Right lobe of liver (tissue), 6 donors: ENCODE measurements at regions not wholly inside any gene's neighbourhood (a gene's known extent, or its start where the extent isn't known, plus 50 kb on each side); places are given as distances from the start of the nearest gene placed in this dataset.
"Not testable (repeated sequence)": the region's sequence is repeated elsewhere in the genome, so short reads cannot be mapped to it uniquely, and the experiment has no call there.

Experiments
- ATAC-seq, 4 donors: fragments of 200-7000 bp; cut with Tn5 transposase; one replicate each; pipeline ENCODE4 v1.9.1; 2020; ENCODE audit warnings: mild to moderate bottlenecking in 4 of 4, moderate library complexity in 4 of 4
- DNase-seq, 3 donors: peaks; one replicate each; pipeline ENCODE4 v3.0.0-alpha.2; 2020
- H3K27ac ChIP-seq, 3 donors: fragments of 200-600 bp; one replicate each; pipeline ENCODE4 v1.8.0; 2022
- H3K27me3 ChIP-seq, 2 donors: fragments of 200-600 bp; one replicate each; pipeline ENCODE4 v1.8.0; 2022
- H3K36me3 ChIP-seq, 4 donors: fragments of 200-600 bp; sonication (generic) in 1 of 4; one replicate each; pipeline versions ENCODE4 v1.5.1 to v1.8.0; 2017 to 2022; ENCODE audit warnings: control low read depth in 1 of 4
- H3K4me1 ChIP-seq, 4 donors: fragments of 200-600 bp; sonication (generic) in 1 of 4; one replicate each; pipeline versions ENCODE4 v1.5.1 to v1.8.0; 2017 to 2022; ENCODE audit warnings: control low read depth in 1 of 4
- H3K4me3 ChIP-seq, 3 donors: fragments of 200-600 bp; one replicate each; pipeline ENCODE4 v1.8.0; 2022
- H3K9me3 ChIP-seq, 4 donors: fragments of 200-600 bp; sonication (generic) in 1 of 4; one replicate each; pipeline versions ENCODE4 v1.5.1 to v1.8.0; 2017 to 2022; ENCODE audit warnings: control low read depth in 1 of 4
- POLR2A ChIP-seq: fragments of 450-650 bp; IDR thresholded peaks from one replicate; pipeline ENCODE4 v1.6.1; 2017; ENCODE audit warnings: antibody characterized with exemption, mild to moderate bottlenecking
- WGBS: methylation state at CpG from one replicate; pipeline ENCODE4 v1.1.6; 2018; ENCODE audit warnings: low coverage, low lambda C conversion rate; ENCODE audit not compliant: insufficient coverage; ENCODE audit errors: missing lambda C conversion rate; 5-methylcytosine and 5-hydroxymethylcytosine counted together
- intact Hi-C, 2 donors: fragments of 100-400 bp; cut with DNase I; formaldehyde crosslinking; loops; one replicate each; pipeline versions ENCODE4 v1.11.2 to v1.14.1; 2022
- TF ChIP-seq, protein P1 (sequence below), 4 donors: fragments of 200-600 bp in 3 of 4; fragments of 450-650 bp in 1 of 4; IDR thresholded peaks; one replicate each; pipeline versions ENCODE4 v1.5.1 to v1.8.0; 2016 to 2022; ENCODE audit warnings: antibody characterized with exemption in 4 of 4, mild to moderate bottlenecking in 2 of 4
- donor health status: DM: no; HTN: yes; CAD: no.
- donor health status: DM: no; HTN: no; CAD: no.
- donor health status: DM: no; HTN: no; CAD: no.
- donor health status: DM: no; HTN: yes; CAD: no.
- donor health status: DM: no; HTN: yes; CAD: no.

DNA sequence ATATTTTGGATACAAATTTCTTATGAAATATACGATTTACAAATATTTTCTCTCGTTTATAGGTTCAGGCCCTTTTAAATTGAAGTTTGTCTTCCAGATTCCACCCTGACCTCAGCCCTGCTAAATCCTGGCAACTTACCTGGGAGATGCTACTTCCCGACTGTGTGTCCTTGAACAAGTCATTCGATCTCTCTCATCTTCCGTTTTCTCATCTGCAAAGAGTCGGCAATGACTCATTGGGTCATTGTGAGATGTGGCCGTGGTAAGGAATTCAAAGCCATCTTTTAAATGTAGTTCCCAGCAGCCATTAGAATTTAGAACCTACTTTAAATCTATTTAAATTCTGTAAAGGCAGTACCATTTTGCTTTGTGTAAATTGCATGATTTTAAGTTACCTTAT, 72.5 kb downstream of the LHX2 start:
- intact Hi-C loops, result no loop called here
- Histone ChIP-seq H3K36me3 (no peaks in the 10 kb centered on the region), H3K4me3 (no peak overlapping the region), H3K4me1 (no peaks in the 10 kb centered on the region), H3K27me3 (no peaks in the 10 kb centered on the region), H3K27ac (no peak overlapping the region), H3K9me3 (no peaks in the 10 kb centered on the region)
- DNase-seq, result no peak
- WGBS, result 74% methylated on average over 7 of the region's 7 CpGs
- no peak for TF ChIP-seq POLR2A
- TF ChIP-seq, protein P1, sequence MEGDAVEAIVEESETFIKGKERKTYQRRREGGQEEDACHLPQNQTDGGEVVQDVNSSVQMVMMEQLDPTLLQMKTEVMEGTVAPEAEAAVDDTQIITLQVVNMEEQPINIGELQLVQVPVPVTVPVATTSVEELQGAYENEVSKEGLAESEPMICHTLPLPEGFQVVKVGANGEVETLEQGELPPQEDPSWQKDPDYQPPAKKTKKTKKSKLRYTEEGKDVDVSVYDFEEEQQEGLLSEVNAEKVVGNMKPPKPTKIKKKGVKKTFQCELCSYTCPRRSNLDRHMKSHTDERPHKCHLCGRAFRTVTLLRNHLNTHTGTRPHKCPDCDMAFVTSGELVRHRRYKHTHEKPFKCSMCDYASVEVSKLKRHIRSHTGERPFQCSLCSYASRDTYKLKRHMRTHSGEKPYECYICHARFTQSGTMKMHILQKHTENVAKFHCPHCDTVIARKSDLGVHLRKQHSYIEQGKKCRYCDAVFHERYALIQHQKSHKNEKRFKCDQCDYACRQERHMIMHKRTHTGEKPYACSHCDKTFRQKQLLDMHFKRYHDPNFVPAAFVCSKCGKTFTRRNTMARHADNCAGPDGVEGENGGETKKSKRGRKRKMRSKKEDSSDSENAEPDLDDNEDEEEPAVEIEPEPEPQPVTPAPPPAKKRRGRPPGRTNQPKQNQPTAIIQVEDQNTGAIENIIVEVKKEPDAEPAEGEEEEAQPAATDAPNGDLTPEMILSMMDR (IDR thresholded peaks at IDR 0.05), result no peak
- no peak for ATAC-seq

DNA sequence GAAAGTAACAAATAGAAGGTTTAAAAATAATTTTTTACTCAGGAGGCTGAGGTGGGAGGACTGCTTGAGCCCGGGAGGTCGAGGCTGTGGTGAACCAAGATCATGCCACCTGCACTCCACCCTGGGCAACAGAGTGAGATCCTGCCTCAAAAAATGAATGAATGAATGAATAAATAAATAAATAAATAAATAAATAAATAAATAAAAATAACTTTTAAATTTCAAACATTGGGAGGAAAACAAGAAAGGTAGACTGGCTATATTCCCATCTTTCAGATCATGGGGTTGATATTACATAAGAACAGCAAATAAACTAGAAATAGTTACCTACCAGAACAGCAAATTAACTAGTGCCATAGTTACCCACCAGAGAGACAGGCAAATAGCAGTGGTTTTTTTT, 75.7 kb downstream of the LHX2 start:
- intact Hi-C loops, result no loop called here
- no peaks in the 10 kb centered on the region for H3K36me3 ChIP-seq
- no peaks in the 10 kb centered on the region for H3K27me3 ChIP-seq
- DNase-seq (no peak), ATAC-seq (no peak)
- 91% methylated on average over 2 of the region's 2 CpGs for WGBS
- no peaks in the 10 kb centered on the region for H3K9me3 ChIP-seq
- no peak overlapping the region for H3K4me3 ChIP-seq
- TF ChIP-seq, protein P1 (IDR thresholded peaks at IDR 0.05), result no peak
- no peak for TF ChIP-seq POLR2A
- no peaks in the 10 kb centered on the region for H3K4me1 ChIP-seq
- no peak overlapping the region for H3K27ac ChIP-seq

- H3K4me3 ChIP-seq, result no peak overlapping the region
Observed at GRCh38 chr9:124088476-124088837, 76.9 kb downstream of the LHX2 start.

GRCh38 chr9:124089631-124090488, 78.3 kb downstream of the LHX2 start:
- 81% methylated on average over 9 of the region's 9 CpGs for WGBS
- intact Hi-C loops, result not testable (repeated sequence)

More at GRCh38 chr9:124088476-124088837, 76.9 kb downstream of the LHX2 start:
- no peak for ATAC-seq
- H3K27ac ChIP-seq, result no peak overlapping the region
- no peaks in the 10 kb centered on the region for H3K9me3 ChIP-seq
- no peaks in the 10 kb centered on the region for H3K4me1 ChIP-seq
- no peaks in the 10 kb centered on the region for H3K27me3 ChIP-seq
- intact Hi-C loops, result no loop called here
- DNase-seq, result no peak
- H3K36me3 ChIP-seq, result no peaks in the 10 kb centered on the region
- TF ChIP-seq, protein P1 (IDR thresholded peaks at IDR 0.05), result no peak
- no peak for TF ChIP-seq POLR2A
- WGBS, result 65% methylated on average over 11 of the region's 13 CpGs

DNA sequence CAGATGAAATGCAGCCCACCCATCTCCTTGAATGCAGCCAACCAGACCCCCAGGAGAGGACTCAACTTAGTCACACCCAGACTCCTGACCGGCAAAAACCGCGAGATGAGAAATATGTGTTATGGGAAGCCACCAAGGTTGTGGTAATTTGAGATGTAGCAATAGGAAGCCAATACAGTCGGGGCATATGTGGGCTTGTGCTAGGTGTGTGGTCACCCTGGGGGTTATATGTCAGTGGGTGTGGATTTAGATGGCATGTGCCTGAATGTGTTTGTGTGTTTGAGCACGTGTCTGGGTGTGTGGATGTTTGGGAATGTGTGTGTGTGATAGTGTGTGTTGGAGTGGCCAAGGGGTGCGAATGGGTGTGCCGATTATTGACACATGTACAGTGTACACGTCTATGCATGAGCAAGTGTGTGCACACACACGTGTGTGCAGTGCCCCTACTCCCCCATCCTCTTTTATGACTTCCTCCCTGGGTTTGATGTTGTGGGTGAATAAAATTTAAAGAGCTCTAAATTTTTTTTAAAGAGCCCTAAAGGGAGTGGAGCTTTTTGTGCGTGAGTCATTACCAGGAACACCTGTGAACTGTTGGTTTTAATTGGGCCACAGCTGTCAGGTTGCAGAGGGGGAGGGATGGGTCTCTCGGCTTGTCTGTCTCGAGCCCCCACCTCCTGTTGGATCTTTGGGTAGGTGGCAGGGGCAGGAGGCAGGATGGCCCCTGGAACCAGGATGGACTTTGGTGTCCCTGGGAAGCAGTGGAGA, 86.8 kb downstream of the LHX2 start:
- TF ChIP-seq, protein P1 (IDR thresholded peaks at IDR 0.05), result no peak
- TF ChIP-seq POLR2A, result no peak
- 42% methylated on average over 10 of the region's 12 CpGs for WGBS
- no peaks in the 10 kb centered on the region for H3K4me1 ChIP-seq
- H3K4me3 ChIP-seq, result no peak overlapping the region
- no peaks in the 10 kb centered on the region for H3K27me3 ChIP-seq
- H3K36me3 ChIP-seq, result no peaks in the 10 kb centered on the region
- DNase-seq (no peak), ATAC-seq (no peak)
- H3K9me3 ChIP-seq, result no peaks in the 10 kb centered on the region
- intact Hi-C loops, result no loop called here
- H3K27ac ChIP-seq, result no peak overlapping the region

More at GRCh38 chr9:124089631-124090488, 78.3 kb downstream of the LHX2 start:
- H3K4me3 ChIP-seq, H3K9me3 ChIP-seq, H3K4me1 ChIP-seq, ATAC-seq, H3K36me3 ChIP-seq, DNase-seq, H3K27ac ChIP-seq, H3K27me3 ChIP-seq: not testable (repeated sequence)
